ENCODE measurements at regions not wholly inside any gene's neighbourhood (a gene's known extent, or its start where the extent isn't known, plus 50 kb on each side); places are given as distances from the start of the nearest gene placed in this dataset.

- DNase-seq (ENCODE audit: low read depth), result no peak
Observed at GRCh38 chr5:35362772-35363171, 132.5 kb upstream of the PRLR start.

- no peak for DNase-seq (ENCODE audit: low read depth)
Observed at GRCh38 chr5:35360671-35361070, 130.4 kb upstream of the PRLR start.

- DNase-seq (ENCODE audit: low read depth), result no peak
Observed at GRCh38 chr5:35359859-35360258, 129.6 kb upstream of the PRLR start.

GRCh38 chr5:35357973-35358372, 127.7 kb upstream of the PRLR start:
- no peak for DNase-seq (ENCODE audit: low read depth)

- no peak for DNase-seq (ENCODE audit: low read depth)
Observed at GRCh38 chr5:35356725-35357124, 126.4 kb upstream of the PRLR start.

- DNase-seq (ENCODE audit: low read depth), result peak; percentile 11
Observed at GRCh38 chr5:35354751-35355150, 124.5 kb upstream of the PRLR start.

- no peak for DNase-seq (ENCODE audit: low read depth)
Observed at GRCh38 chr5:35345222-35345621, 114.9 kb upstream of the PRLR start.

GRCh38 chr5:35342664-35343063, 112.4 kb upstream of the PRLR start:
- no peak for DNase-seq (ENCODE audit: low read depth)

- DNase-seq (ENCODE audit: low read depth), result no peak
Observed at GRCh38 chr5:35341189-35341588, 110.9 kb upstream of the PRLR start.

GRCh38 chr5:35339616-35340100, 109.4 kb upstream of the PRLR start:
- no peak for DNase-seq (ENCODE audit: low read depth)

GRCh38 chr5:35339006-35339405, 108.7 kb upstream of the PRLR start:
- DNase-seq (ENCODE audit: low read depth), result no peak

GRCh38 chr5:35338157-35338453, 107.8 kb upstream of the PRLR start:
- no peak for DNase-seq (ENCODE audit: low read depth)

- no peak for DNase-seq (ENCODE audit: low read depth)
Observed at GRCh38 chr5:35337340-35338156, 107.3 kb upstream of the PRLR start.

GRCh38 chr5:35336230-35336629, 105.9 kb upstream of the PRLR start:
- no peak for DNase-seq (ENCODE audit: low read depth)

GRCh38 chr5:35335752-35336151, 105.5 kb upstream of the PRLR start:
- DNase-seq (ENCODE audit: low read depth), result no peak

- no peak for DNase-seq (ENCODE audit: low read depth)
Observed at GRCh38 chr5:35333366-35333765, 103.1 kb upstream of the PRLR start.

- DNase-seq (ENCODE audit: low read depth), result no peak
Observed at GRCh38 chr5:35331956-35332950, 102.0 kb upstream of the PRLR start.

- no peak for DNase-seq (ENCODE audit: low read depth)
Observed at GRCh38 chr5:35325836-35326235, 95.5 kb upstream of the PRLR start.

- DNase-seq (ENCODE audit: low read depth), result no peak
Observed at GRCh38 chr5:35324679-35325078, 94.4 kb upstream of the PRLR start.

GRCh38 chr5:35324201-35324600, 93.9 kb upstream of the PRLR start:
- no peak for DNase-seq (ENCODE audit: low read depth)

GRCh38 chr5:35320029-35320428, 89.7 kb upstream of the PRLR start:
- no peak for DNase-seq (ENCODE audit: low read depth)

GRCh38 chr5:35319333-35320002, 89.2 kb upstream of the PRLR start:
- DNase-seq (ENCODE audit: low read depth), result peak; percentile 20
